GM19023 (cell line): ENCODE measurements at regions not wholly inside any gene's neighbourhood (a gene's known extent, or its start where the extent isn't known, plus 50 kb on each side); places are given as distances from the start of the nearest gene placed in this dataset.

Source experiments
- ATAC-seq: cut with Tn5 transposase; IDR thresholded peaks from one replicate; pipeline ENCODE4 v1.9.1; 2021; ENCODE audit warnings: mild to moderate bottlenecking, moderate library complexity; ENCODE audit not compliant: unreplicated experiment

DNA sequence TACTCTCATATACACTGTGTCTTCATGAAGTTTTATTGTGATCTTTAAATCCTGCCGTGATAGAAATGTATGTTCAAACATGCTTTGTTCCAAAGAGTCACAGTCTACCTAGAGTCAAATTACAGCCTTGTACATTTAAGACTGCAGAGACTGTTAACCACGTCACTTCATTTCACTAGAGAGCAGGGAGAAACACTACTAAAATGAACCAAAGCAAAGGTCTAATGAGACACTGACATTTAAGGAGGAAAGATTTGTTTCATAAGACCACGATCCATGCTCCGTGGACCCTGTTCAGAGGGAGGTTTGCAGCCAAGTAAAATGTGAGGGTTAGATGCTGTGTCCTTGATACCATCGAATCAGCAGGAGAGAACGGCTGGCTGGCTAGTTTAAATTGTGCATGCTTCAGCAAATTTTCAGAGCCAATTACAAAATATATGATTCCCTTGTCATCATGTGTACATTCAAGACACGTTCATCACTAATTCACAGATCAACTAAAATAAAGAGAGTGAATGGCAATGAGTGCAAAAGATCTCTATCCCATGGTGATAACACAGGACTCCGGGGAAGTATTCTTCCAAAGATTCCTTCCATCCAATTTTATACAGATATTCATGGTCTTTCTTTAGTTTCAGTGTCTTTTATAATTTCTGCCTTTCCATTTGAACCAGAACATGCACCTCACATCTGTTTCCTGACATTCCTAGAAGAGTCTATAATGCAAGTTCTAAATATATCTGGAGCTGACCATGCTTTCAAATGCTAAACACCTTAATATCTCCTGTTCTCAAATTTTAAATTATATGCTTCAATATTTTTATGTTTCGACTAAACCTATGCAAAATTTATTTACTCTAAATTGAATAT, 960.9 kb upstream of the FAT3 start:
- ATAC-seq, result no peak

DNA sequence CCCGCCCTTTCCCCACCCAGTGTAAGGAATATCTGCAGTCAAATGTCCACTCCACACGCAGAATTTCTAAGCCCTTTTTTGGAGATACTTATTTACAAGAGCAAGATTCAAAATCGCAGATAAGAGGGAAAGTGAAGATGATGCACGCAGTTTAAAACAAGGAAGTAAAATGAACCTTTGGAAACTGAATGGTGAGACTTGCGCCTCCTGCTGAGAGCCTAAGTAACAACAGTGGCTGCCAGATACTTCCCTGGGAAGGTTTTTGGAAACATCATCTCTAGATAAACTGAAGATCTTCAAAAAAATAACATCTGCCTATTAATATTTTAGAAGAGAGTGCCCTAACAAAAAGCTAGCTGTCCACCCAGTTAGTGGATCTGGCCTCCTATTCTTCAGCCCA, 963.1 kb upstream of the FAT3 start:
- ATAC-seq, result no peak

DNA sequence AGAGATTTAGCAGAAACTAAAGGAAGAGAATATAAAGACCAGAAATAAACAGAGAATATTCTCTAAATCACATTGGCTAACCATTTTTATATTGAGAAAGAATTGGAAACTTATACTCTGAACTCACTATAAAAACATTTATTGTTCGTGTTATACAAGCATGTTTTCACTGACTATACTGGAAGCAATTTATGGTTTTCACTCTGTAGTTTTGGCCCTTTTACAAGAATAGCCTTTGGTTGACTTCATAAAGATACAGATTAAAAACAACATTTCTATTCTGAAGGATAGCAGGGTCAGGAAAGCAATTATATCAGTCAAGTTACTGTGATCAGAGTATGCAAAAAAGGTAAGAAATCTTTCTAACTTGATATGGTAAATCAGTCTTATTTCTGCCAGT, 965.7 kb upstream of the FAT3 start:
- ATAC-seq, result no peak

DNA sequence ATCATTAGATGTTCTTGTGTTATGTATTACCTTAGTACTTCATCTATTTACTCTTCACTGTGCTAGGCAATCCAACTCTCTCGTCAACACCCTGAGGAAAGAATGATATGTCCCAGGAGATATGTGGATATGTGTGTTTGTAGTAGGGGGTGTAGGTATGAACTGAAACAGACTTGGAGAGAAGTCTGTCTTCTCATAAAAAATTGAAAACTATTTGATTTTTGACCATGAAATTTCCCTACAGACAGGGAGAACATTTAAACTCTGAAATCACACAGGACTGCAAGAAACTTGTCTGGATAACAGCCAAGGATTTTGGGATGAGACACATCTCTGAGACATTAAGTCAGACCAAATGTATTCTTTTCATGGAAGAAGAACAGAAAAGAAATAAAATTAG, 967.0 kb upstream of the FAT3 start:
- ATAC-seq, result no peak

DNA sequence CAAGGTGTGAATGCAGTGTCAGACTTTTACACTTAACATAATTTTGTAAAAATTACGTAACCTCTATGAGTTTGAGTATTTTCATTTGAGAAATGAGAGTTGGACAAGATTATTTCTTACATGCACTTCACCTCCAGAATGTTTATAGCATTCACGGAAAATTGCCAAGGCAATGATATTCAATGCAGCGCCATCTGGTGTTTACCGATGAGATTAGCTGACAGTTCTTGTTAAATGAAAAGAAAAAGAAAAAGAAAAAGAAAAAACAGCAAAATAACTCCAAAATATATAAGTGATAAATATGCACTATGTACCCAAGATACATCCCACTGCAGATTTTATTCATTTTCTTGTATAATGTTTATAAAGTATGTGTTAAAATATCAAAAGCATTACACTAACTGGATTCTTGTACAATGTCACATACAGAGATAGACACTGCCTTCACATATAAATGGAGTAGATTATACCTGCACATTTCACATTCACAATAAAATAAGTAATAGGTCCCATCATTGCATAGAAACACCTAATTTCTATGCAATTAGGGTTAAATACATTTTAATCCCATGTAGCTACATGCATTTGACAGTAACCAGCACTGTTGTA, 976.3 kb upstream of the FAT3 start:
- ATAC-seq, result no peak

DNA sequence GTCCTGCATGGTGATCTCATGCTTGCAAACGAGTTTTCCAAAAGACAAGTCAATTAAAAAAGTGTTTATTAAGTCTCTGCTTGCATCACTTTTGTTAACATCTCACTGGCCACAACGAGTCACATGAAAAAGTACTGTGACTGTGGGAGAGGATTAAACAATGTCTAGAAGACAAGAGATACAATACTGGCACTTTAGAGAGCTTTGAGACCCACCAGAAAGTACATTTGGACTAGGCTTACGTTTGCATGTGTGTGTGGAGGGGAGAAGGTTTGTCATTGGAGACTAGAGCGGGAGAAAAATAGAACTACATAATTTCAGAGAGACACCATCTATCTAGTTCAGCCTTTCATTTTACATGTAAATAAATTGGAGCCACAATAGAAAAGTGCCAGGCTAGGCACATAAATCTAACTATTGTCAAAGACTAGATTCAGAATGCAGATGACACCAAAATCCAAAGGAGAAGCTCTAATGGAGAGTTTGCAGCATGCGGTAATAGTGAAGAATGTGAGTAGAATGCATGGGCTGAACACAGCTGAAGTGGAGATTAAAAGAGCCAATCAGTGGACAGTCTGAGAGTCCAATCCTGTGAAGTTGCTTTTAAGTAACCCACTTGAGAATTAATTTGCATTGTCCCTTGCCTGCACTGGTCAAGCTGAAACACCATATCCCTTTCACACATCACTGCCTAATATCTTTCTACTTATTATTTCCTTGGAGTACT, 977.4 kb upstream of the FAT3 start:
- no peak for ATAC-seq

DNA sequence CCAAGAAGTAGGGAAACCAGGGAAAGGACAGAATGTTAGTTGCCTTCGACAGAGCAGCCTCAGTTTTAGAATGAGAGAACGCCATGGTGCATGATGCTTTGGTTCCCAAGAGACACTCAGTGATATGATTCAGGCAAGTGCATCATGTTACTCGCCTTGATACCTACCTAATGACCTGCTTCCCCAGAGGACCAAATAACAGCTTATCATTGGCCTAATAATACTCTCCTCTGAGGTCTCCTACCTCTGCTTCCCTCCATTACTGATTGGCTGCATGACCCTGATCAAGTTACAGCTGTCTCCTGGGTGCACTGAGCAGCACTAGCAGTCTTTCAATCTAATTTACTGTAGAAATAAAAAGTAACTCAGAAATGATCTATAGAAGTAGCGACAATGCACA, 979.7 kb upstream of the FAT3 start:
- ATAC-seq, result no peak

DNA sequence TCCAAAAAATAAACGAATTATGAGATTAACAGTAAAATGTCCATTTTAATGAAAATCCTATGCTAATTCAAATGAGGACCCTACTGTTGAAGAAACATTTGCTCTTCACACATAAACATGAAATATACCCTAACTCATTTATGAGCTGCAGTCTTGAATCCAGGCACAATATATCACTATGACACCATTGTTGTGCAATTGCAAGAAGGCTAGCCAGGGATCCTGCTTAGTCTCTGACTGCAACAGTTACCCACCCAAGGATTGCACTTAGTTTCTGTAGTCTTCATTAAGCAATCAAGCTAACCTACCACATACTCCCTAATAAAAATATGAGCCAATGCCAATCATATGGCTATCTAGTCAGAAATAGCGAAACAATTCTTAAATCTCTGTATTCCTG, 981.0 kb upstream of the FAT3 start:
- ATAC-seq, result no peak

DNA sequence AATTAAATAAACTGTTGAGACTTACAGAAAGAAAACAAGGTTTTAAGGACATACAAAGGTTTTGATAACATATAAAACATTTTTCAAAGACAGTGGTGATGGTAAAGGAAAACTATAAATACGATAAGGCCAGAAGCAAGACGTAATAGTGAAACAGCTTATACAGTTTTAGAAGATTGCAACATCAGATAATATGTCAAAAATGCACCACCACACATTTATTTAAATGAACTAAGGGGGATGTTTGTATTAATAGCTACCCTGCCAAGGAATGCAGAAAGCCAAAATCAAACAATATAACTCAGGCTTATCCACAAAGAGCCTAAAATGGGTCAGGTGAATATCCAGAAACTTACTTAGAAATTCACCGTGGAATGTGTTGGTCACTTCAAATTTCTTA, 981.6 kb upstream of the FAT3 start:
- no peak for ATAC-seq

DNA sequence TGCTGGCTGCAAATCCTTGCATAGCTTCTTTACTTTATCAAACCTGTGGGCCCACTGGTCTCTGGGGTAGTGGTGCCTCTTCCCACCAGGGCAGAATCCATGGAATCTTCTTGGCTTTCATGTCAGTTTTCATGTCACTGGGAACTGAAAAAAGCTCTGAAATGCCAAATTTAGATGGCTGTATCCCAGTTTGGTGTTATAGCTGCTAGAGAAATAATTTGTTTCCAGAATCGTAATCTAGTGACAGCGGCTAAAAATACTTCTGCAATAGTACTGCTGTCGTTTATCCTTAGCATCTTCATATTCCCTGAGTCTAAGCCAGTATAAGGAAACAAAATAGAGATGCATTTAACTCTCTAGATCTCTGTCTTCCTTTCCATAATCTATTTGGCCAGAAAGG, 983.4 kb upstream of the FAT3 start:
- ATAC-seq, result no peak

DNA sequence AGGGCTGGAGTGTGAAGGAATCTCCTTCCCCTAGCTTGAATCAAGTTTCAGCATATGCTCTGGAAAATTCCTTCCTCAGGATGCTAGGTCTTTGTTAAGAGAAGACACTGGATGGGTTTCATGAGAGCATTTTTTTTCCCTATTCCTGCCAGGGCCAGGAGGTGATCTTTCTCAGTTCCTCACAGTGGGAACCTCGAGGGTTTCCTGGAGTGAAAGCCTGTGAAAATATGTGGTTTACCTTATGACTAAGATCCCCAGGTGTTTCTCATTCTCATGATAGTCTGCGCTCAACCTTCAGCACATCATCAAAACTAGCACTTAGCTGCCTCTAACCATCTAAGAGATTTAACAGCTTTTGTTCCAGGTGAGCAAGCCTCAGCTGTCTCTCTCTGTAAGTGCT, 985.3 kb upstream of the FAT3 start:
- no peak for ATAC-seq

DNA sequence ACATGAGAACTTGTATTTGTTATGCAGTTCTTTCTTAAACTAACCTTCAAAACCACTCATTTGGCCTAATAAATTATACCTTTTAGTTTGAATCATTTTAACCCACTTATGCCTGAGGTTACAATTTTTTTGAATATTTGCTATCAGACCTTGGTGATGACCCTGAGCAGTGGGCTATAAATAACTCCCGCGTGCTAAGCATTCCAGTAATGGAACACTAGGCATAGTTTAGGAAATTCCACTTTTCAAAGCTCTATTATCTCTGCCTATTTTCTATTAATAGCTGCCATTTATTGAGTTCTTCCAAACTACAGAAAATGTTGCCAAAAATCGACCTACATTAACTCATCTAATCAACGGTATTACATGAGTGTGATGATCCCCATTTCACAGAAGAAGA, 993.4 kb upstream of the FAT3 start:
- ATAC-seq, result no peak

DNA sequence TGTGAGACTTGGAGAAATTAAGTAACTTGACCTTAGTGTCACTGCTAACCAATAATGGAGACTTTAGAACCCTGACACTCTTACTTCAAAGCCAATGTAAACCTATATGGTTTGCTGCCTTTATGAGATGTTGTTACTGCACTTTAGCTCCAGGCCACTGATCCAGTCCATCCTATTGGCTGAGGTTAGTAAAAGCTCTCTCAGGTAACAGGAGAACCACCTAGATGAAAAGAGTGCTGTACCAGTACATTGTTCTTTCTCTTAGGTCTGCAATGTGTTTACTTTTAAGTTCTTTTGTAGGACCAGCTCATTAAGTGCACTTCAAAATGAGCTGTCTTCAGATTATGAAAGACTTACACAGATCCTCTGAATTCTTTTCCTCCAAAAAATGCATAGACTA, 994.0 kb upstream of the FAT3 start:
- no peak for ATAC-seq

DNA sequence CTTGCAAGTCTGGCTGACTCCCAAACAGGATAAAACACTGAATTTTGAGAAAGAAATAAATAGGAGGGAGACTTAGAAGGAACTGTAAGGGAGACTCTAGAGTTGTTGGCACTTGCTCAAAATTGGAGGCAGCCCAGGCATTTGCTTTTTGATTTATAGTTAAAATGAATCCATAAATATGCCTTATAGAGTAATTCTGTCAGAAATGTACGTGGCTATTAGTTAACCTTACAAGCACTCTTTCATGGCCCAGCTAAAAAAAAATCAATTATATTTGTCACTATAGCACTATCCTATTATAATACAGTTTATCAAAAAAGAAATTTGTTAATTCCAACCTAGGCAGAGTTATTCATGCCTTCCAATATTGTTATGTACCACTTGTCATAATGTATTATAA, 1000.0 kb upstream of the CHORDC1 start:
- no peak for ATAC-seq

DNA sequence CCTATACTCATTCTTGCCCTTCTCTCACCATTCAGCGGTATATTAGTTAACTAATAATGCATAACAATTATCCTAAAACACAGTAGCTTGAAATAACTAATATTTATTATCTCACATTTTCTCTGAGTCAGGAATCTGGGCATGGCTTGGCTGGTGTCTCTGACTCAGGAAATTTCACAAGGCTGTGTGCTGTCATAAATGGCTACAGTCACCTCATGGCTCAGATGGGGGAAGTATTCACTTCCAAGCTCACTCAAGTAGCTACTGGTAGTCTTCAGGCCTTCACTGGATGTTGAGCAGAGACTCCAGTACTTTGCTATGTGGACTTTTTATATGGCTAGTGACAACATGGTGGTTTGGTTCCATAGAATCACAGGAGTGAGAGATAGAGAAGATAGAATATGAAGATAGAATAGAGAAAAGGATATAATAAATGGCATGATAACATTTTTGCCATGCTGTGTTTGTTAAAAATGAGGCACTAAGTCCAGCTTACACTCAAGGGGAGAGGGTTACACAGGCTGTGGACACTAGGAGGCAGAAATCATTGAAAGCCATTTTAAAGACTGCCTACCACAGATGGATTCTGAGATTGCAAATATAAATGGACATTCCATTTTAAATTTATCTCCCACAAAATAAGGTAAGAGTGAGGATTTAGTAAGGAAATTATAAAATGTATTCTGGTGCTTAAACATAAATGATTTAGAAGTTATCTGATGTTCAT, 997.8 kb upstream of the CHORDC1 start:
- ATAC-seq, result no peak

DNA sequence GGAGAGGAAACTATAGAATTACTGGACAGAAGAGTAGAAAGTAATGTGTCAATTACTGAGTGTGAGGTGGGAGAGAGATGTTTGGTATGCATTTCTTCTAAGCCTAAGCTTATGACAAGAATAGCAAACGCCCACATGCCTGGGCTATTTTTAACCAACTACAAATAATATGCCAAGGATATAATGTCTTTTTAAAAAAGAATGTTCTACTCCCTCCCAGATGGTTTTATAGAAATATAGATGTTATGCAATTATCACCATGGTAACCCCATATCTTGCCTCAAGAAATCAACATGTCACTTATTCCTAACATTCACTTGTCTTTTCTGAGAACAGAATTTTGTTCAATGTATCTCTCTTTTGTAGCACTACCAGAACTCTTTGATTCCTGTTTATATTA, 996.7 kb upstream of the CHORDC1 start:
- ATAC-seq, result no peak

DNA sequence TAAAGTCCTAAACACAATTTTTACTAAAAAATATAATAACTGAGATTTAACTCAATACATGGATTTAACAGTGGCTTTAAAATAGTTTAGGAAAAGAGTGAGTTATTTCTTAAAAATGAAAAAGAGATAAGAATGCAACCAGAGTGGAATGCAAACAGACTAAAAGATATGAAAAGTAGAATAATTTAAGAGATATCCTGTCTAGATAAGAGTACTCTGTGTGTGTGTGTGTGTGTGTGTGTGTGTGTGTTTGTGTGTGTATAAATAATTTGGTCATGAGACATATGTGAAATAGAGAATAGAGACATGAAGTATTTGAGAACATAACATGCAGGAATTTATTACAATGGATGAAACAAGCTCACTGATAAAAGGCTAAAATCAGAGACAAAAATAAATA, 986.9 kb upstream of the CHORDC1 start:
- no peak for ATAC-seq

DNA sequence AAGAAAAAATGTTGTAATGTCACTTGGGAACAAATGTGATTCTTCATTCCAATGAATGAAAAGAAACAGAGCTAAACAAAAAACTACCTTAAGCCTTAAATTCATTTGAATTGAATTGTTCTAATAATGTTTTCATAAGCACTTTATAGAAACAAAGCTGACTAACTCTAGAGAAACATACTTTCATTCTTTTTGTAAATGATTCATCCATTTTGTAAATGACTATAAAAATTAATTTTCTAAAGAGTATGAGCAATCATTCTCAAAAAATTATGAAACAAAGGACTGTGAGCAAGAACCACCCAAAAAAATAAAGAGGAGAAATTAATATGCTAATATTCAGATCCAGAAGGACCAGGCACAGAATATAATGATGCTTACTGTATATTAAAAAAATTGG, 986.5 kb upstream of the CHORDC1 start:
- no peak for ATAC-seq

DNA sequence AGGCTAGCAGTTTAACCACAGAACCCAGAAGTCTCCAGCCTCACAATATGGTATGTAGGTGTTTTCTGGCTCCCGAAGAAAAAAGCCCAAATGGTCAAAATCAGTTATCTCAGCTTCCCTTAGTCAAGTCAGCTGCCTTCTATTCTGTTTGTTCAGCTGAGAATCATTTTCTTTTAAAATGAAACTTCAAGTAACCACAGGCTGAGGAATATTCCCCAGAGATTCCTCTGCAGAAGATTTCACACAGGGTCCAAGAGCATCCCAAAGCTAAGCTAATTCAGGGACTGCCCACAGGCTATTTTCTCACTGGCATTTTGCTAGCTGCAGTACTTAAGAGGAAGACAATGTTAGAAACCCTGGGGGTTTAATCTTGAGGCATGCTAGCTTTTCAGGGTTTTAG, 977.0 kb upstream of the CHORDC1 start:
- no peak for ATAC-seq

DNA sequence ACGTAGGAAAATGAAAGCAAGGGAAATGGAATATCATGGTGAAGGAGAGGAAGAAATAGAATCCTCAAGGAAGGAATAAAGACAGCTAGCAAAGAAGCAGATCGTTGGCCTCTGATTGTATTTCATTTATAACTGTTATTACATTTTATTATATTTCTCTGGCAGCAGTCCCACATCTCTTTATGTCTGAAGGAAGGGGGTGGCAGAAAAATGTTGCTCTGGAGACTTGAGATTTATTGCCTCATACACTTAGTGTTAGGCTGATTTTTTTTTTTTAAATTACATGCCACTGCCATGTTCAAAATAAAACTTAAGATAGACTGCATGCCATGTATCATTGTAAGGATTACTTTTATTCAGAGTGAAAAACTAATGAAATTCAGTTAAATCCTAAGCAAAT, 971.7 kb upstream of the CHORDC1 start:
- ATAC-seq, result no peak

DNA sequence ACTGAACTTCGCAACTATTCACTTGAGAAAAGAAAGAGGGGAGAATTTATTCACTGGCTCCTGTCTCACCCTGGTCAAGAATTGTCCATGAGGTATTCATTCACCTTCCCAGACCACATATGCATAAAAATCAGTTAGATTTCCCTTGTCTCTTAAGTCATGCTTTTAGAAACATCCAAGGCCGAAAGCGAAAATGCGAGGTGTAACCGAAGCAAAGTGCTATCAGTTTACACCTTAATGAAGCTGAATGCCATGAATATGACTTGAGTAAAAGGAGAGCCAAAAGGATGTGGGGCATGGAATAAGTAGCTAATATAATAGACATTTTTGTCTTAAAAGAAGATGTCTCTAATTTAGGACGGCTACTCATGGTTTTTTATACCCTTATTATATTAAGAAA, 965.6 kb upstream of the CHORDC1 start:
- no peak for ATAC-seq
